ENCODE measurements at regions not wholly inside any gene's neighbourhood (a gene's known extent, or its start where the extent isn't known, plus 50 kb on each side); places are given as distances from the start of the nearest gene placed in this dataset.

DNA sequence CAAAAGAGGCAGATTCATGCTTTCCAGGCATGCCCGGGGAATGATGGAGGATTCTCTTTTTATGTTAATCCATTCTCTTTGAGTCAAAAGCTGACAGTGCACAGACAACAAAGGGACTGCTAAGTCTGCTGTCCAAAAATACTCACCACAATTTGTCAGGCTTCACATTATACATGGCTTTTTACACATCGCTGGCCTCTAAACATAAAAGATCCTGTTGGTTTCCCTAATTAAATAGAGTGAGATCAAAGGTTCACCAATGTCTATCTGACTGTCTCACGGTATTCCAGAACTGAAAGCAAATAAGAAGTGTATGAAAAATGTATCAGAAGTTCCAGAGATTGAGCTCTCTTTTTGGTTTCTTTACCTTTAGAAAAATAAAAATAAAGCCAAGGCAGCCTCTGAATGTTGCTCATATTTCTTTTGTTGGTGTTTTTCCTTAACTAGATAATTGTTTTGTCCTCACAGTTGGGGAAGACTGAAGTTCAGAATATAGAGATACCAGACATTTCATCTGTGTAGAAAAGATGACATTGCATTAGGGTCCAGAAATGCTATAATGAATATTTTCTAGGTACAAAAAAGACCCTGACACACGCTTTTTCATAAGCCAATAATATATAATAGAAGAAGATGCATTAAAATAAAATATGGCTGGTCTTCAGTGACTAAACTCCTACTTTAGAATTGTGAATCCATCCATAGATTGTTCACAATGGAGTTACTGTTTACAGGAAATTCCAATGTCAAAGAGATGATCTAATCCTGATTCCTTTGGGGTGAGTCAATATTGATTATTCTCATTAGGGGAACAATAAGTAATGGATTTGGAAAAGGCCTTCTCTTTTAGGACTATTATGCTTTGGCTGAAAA, 688.2 kb upstream of the CDH6 start:
- H3K36me3 ChIP-seq = no peaks in the 10 kb centered on the region
- no peak overlapping the region for H3K27ac ChIP-seq
- ATAC-seq (no peak), DNase-seq (no peak)
- H3K4me3 ChIP-seq = no peak overlapping the region
- intact Hi-C loops (cut with DNase I) = no loop called here
- no peaks in the 10 kb centered on the region for H3K27me3 ChIP-seq (ENCODE audit: low read depth)
- no peaks in the 10 kb centered on the region for H3K9me3 ChIP-seq
- H3K4me1 ChIP-seq = no peaks in the 10 kb centered on the region
- TF ChIP-seq, protein P1, sequence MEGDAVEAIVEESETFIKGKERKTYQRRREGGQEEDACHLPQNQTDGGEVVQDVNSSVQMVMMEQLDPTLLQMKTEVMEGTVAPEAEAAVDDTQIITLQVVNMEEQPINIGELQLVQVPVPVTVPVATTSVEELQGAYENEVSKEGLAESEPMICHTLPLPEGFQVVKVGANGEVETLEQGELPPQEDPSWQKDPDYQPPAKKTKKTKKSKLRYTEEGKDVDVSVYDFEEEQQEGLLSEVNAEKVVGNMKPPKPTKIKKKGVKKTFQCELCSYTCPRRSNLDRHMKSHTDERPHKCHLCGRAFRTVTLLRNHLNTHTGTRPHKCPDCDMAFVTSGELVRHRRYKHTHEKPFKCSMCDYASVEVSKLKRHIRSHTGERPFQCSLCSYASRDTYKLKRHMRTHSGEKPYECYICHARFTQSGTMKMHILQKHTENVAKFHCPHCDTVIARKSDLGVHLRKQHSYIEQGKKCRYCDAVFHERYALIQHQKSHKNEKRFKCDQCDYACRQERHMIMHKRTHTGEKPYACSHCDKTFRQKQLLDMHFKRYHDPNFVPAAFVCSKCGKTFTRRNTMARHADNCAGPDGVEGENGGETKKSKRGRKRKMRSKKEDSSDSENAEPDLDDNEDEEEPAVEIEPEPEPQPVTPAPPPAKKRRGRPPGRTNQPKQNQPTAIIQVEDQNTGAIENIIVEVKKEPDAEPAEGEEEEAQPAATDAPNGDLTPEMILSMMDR (IDR thresholded peaks at IDR 0.05) = no peak

DNA sequence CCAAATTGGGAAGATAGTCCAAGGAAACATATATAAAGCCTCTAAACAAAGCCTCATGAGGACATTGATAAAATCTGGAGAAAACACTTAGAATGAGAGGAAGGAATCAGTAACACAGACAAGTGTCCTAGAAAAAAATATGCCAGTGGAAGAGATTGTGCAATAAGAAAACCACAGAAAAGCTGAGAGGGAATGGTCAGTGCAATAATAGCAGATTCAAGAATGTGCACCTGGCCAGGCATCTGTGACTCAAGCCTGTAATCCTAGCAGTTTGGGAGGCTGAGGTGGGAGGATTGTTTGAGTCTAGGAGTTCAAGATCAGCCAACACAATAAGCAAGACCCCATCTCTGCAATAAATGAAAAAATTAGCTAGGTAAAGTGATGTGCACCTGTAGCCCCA, 691.2 kb upstream of the CDH6 start:
- intact Hi-C loops (cut with DNase I) = no loop called here
- TF ChIP-seq, protein P1 (IDR thresholded peaks at IDR 0.05) = no peak
- Histone ChIP-seq H3K4me3 (no peak overlapping the region), H3K36me3 (no peaks in the 10 kb centered on the region), H3K9me3 (no peaks in the 10 kb centered on the region), H3K4me1 (no peaks in the 10 kb centered on the region), H3K27ac (no peak overlapping the region), H3K27me3 (ENCODE audit: low read depth) (no peaks in the 10 kb centered on the region)
- DNase-seq (no peak), ATAC-seq (no peak)

DNA sequence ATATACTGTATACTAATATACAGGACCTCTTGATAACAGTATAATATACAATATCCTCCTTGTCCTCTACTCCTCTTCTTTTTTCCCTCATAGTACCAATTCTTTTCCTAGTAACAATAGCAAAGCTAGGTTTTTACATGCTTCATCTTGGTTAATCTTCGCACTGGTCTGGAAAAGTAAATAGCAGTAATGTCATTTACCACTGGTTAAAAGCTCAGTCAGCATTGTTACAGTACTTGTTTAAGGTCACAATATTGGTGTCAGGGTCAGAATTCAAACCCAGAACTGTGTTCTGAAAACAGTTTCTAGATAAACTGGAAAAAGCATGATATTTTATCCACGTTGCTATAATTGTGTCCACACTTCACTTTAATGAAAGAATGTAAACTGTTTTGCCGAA, 692.4 kb upstream of the CDH6 start:
- ATAC-seq (no peak), DNase-seq (no peak)
- H3K27ac ChIP-seq = no peak overlapping the region
- TF ChIP-seq, protein P1 (IDR thresholded peaks at IDR 0.05) = no peak
- no peaks in the 10 kb centered on the region for H3K9me3 ChIP-seq
- H3K27me3 ChIP-seq (ENCODE audit: low read depth) = no peaks in the 10 kb centered on the region
- H3K4me3 ChIP-seq = no peak overlapping the region
- H3K4me1 ChIP-seq = no peaks in the 10 kb centered on the region
- no peaks in the 10 kb centered on the region for H3K36me3 ChIP-seq
- intact Hi-C loops (cut with DNase I) = no loop called here

DNA sequence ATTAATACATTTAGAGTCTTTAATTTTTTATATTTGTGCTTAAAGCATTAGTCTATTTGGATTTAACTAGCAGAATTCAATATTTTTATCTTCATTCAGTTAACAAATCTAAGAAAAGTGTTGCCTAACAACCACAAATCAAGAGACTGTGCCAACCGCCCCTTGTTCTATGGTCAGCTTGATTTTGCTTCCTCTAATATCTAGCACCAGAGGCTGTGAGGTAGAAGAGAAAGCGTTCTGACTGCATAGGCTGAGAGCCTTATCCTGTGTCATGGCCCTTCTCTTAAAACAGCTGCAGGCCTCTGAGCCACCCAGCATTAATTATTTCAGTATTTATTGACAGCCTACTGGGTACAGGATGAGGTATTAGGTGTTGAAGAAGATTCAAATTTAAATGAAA, 693.0 kb upstream of the CDH6 start:
- no peak for ATAC-seq
- Histone ChIP-seq H3K27me3 (ENCODE audit: low read depth) (no peaks in the 10 kb centered on the region), H3K9me3 (no peaks in the 10 kb centered on the region), H3K4me3 (no peak overlapping the region), H3K36me3 (no peaks in the 10 kb centered on the region), H3K4me1 (no peaks in the 10 kb centered on the region), H3K27ac (no peak overlapping the region)
- intact Hi-C loops (cut with DNase I) = no loop called here
- no peak for DNase-seq
- TF ChIP-seq, protein P1 (IDR thresholded peaks at IDR 0.05) = no peak

DNA sequence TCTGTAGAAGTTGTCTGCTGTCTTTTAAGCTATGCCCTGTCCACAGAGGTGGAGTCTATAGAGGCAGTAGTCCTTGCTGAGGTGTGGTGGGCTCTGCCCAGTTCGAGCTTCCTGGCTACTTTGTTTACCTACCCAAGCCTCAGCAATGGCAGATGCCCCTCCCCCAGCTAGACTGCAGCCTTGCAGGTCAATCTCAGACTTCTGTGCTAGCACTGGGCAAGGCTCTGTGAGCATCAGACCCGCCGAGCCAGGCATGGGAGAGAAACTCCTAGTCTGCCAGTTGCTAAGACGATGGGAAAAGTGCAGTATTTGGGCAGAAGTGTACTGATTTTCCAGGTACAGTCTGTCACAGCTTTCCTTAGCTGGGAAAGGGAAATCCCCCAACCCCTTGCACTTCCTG, 694.1 kb upstream of the CDH6 start:
- Histone ChIP-seq H3K9me3 (no peaks in the 10 kb centered on the region), H3K36me3 (no peaks in the 10 kb centered on the region), H3K27ac (no peak overlapping the region), H3K4me3 (no peak overlapping the region), H3K27me3 (ENCODE audit: low read depth) (no peaks in the 10 kb centered on the region), H3K4me1 (no peaks in the 10 kb centered on the region)
- TF ChIP-seq, protein P1 (IDR thresholded peaks at IDR 0.05) = no peak
- no peak for ATAC-seq
- intact Hi-C loops (cut with DNase I) = no loop called here
- DNase-seq = no peak
